ENCODE measurements at regions not wholly inside any gene's neighbourhood (a gene's known extent, or its start where the extent isn't known, plus 50 kb on each side); places are given as distances from the start of the nearest gene placed in this dataset.

GRCh38 chr4:38366997-38367396 is 297.0 kb upstream of the KLF3 start:
- Histone ChIP-seq H3K27ac (ENCODE audit: low read depth, low read length, poor library complexity, severe bottlenecking) (no peak overlapping the region), H4K20me1 (ENCODE audit: insufficient read depth, low read length) (no peaks in the 10 kb centered on the region), H3K79me2 (ENCODE audit: insufficient read depth, low read depth, low read length) (no peaks in the 10 kb centered on the region), H3K36me3 (ENCODE audit: insufficient read depth, low read length) (no peaks in the 10 kb centered on the region), H3K4me2 (ENCODE audit: low read length) (no peak overlapping the region), H3K4me1 (ENCODE audit: insufficient read depth, low read length, poor library complexity, severe bottlenecking) (no peaks in the 10 kb centered on the region), H3K4me3 (ENCODE audit: low read depth, low read length, poor library complexity, severe bottlenecking) (no peak overlapping the region), H2AFZ (ENCODE audit: low read length) (no peak overlapping the region), H3K9me2 (ENCODE audit: insufficient read depth, low read length) (no peaks in the 10 kb centered on the region), H3K9me3 (ENCODE audit: low read length) (no peaks in the 10 kb centered on the region)
- intact Hi-C loops (cut with micrococcal nuclease; ENCODE audit: unreplicated experiment), result no loop called here
- TF ChIP-seq EZH2phosphoT487 (IDR thresholded peaks at IDR 0.05; ENCODE audit: borderline replicate concordance, low read depth, low read length) (no peak), CTCF (conservative IDR thresholded peaks at IDR 0.05; ENCODE audit: low read length) (no peak)
- DNase-seq (ENCODE audit: low spot score), result no peak
- no TSS peak for BruUV-seq (replicated peaks)
- POLR2A ChIA-PET, result no interaction called here
- CTCF ChIA-PET (ENCODE audit: unreplicated experiment), result no interaction called here

GRCh38 chr4:38367642-38368174 is 296.3 kb upstream of the KLF3 start:
- Histone ChIP-seq H3K4me2 (ENCODE audit: low read length) (no peak overlapping the region), H4K20me1 (ENCODE audit: insufficient read depth, low read length) (no peaks in the 10 kb centered on the region), H3K4me3 (ENCODE audit: low read depth, low read length, poor library complexity, severe bottlenecking) (no peak overlapping the region), H3K9me2 (ENCODE audit: insufficient read depth, low read length) (no peaks in the 10 kb centered on the region), H3K79me2 (ENCODE audit: insufficient read depth, low read depth, low read length) (no peaks in the 10 kb centered on the region), H3K4me1 (ENCODE audit: insufficient read depth, low read length, poor library complexity, severe bottlenecking) (no peaks in the 10 kb centered on the region), H2AFZ (ENCODE audit: low read length) (no peak overlapping the region), H3K27ac (ENCODE audit: low read depth, low read length, poor library complexity, severe bottlenecking) (no peak overlapping the region), H3K9me3 (ENCODE audit: low read length) (no peaks in the 10 kb centered on the region), H3K36me3 (ENCODE audit: insufficient read depth, low read length) (no peaks in the 10 kb centered on the region)
- DNase-seq (ENCODE audit: low spot score), result no peak
- BruUV-seq (replicated peaks), result no TSS peak
- POLR2A ChIA-PET, result interaction anchor here (0.7 kb wide), 1 partner anchor 1701 kb away, joined by 3 read pairs; no protein-coding TSS in a partner anchor
- CTCF ChIA-PET (ENCODE audit: unreplicated experiment), result no interaction called here
- intact Hi-C loops (cut with micrococcal nuclease; ENCODE audit: unreplicated experiment), result no loop called here
- TF ChIP-seq CTCF (conservative IDR thresholded peaks at IDR 0.05; ENCODE audit: low read length) (no peak), EZH2phosphoT487 (IDR thresholded peaks at IDR 0.05; ENCODE audit: borderline replicate concordance, low read depth, low read length) (no peak)

- no peaks in the 10 kb centered on the region for H3K9me2 ChIP-seq (ENCODE audit: insufficient read depth, low read length)
- DNase-seq (ENCODE audit: low spot score), result no peak
- intact Hi-C loops (cut with micrococcal nuclease; ENCODE audit: unreplicated experiment), result no loop called here
- no TSS peak for BruUV-seq (replicated peaks)
- H3K27ac ChIP-seq (ENCODE audit: low read depth, low read length, poor library complexity, severe bottlenecking), result no peak overlapping the region
- no peaks in the 10 kb centered on the region for H3K4me1 ChIP-seq (ENCODE audit: insufficient read depth, low read length, poor library complexity, severe bottlenecking)
- H3K4me3 ChIP-seq (ENCODE audit: low read depth, low read length, poor library complexity, severe bottlenecking), result no peak overlapping the region
- no peak overlapping the region for H2AFZ ChIP-seq (ENCODE audit: low read length)
- H3K9me3 ChIP-seq (ENCODE audit: low read length), result no peaks in the 10 kb centered on the region
- ChIA-PET CTCF (ENCODE audit: unreplicated experiment) (no interaction called here), POLR2A (no interaction called here)
- H4K20me1 ChIP-seq (ENCODE audit: insufficient read depth, low read length), result no peaks in the 10 kb centered on the region
- TF ChIP-seq EZH2phosphoT487 (IDR thresholded peaks at IDR 0.05; ENCODE audit: borderline replicate concordance, low read depth, low read length) (no peak), CTCF (conservative IDR thresholded peaks at IDR 0.05; ENCODE audit: low read length) (no peak)
- H3K4me2 ChIP-seq (ENCODE audit: low read length), result no peak overlapping the region
- H3K36me3 ChIP-seq (ENCODE audit: insufficient read depth, low read length), result no peaks in the 10 kb centered on the region
- H3K79me2 ChIP-seq (ENCODE audit: insufficient read depth, low read depth, low read length), result no peaks in the 10 kb centered on the region
These were observed 295.4 kb upstream of the KLF3 start for GRCh38 chr4:38368613-38369012.

Measured in OCI-LY7 (cell line).